C4-2B (cell line): ENCODE measurements at regions not wholly inside any gene's neighbourhood (a gene's known extent, or its start where the extent isn't known, plus 50 kb on each side); places are given as distances from the start of the nearest gene placed in this dataset.

Source experiments
- CTCF ChIP-seq: fragments of 450-650 bp; conservative IDR thresholded peaks from 2 replicates; pipeline ENCODE4 v1.5.1; 2017; ENCODE audit warnings: mild to moderate bottlenecking
- ZFX ChIP-seq: fragments of 450-650 bp; IDR thresholded peaks from 2 replicates; pipeline ENCODE4 v1.6.1; 2017

- no peak for TF ChIP-seq CTCF
- no peak for TF ChIP-seq ZFX
Observed at GRCh38 chrX:107384397-107385105, 64.9 kb upstream of the FRMPD3 start.
